Adrenal gland (tissue), 9 donors: ENCODE measurements at regions not wholly inside any gene's neighbourhood (a gene's known extent, or its start where the extent isn't known, plus 50 kb on each side); places are given as distances from the start of the nearest gene placed in this dataset.

Experiments used
- DNase-seq, 7 donors: peaks; one replicate each; pipeline ENCODE4 v3.0.0-alpha.2; 2019 to 2020
- H3K27ac ChIP-seq, 5 donors: fragments of 200-600 bp; sonication (generic) in 4 of 5; 1 replicate in 3 of 5; 2 replicates in 2 of 5; pipeline versions ENCODE4 v1.5.1 to v1.8.0; 2016 to 2020; ENCODE audit warnings: mild to moderate bottlenecking in 1 of 5
- H3K27me3 ChIP-seq: fragments of 200-600 bp; 2 replicates; pipeline ENCODE4 v1.8.0; 2021
- H3K36me3 ChIP-seq, 2 donors: fragments of 200-600 bp; replicated peaks in 1 of 2; 1 replicate in 1 of 2; 2 replicates in 1 of 2; pipeline versions ENCODE4 v1.5.1 to v1.8.0; 2018 to 2022
- H3K4me1 ChIP-seq, 2 donors: fragments of 200-600 bp; replicated peaks in 1 of 2; 1 replicate in 1 of 2; 2 replicates in 1 of 2; pipeline versions ENCODE4 v1.5.1 to v1.8.0; 2018 to 2021
- H3K4me3 ChIP-seq, 4 donors: fragments of 200-600 bp; sonication (generic) in 3 of 4; one replicate each; pipeline ENCODE4 v1.5.1; 2016 to 2018
- H3K9me3 ChIP-seq, 3 donors: fragments of 200-600 bp; sonication (generic) in 1 of 3; replicated peaks in 1 of 3; 1 replicate in 2 of 3; 2 replicates in 1 of 3; pipeline versions ENCODE4 v1.5.1 to v1.8.0; 2016 to 2021
- POLR2A ChIP-seq, 2 donors: fragments of 450-650 bp; IDR thresholded peaks; one replicate each; pipeline ENCODE4 v1.6.1; 2017; ENCODE audit warnings: antibody characterized with exemption in 2 of 2, mild to moderate bottlenecking in 2 of 2, moderate library complexity in 1 of 2
- WGBS, 4 donors: extraction: QIAGEN DNeasy Blood & Tissue Kit in 2 of 4; methylation state at CpG; one replicate each; pipeline versions ENCODE4 v1.1.5 to v1.1.7; 2013 to 2017; 5-methylcytosine and 5-hydroxymethylcytosine counted together
- intact Hi-C, 2 donors: fragments of 100-400 bp; cut with DNase I; formaldehyde crosslinking; loops; one replicate each; pipeline versions ENCODE4 v1.14.1 to v1.15.0; 2022 to 2023
- TF ChIP-seq, protein P1 (sequence below), 6 experiments: fragments of 450-650 bp in 4 of 6; fragments of 200-600 bp in 2 of 6; sonication (generic) in 1 of 6; IDR thresholded peaks; 1 replicate in 5 of 6; 2 replicates in 1 of 6; pipeline versions ENCODE4 v1.5.1 to v1.8.0; 2016 to 2021; ENCODE audit warnings: antibody characterized with exemption in 6 of 6, mild to moderate bottlenecking in 2 of 6, moderate library complexity in 1 of 6
- donor health status: healthy with polysubstance abuse.
- donor health status: Bipolar disorder and iron deficiency.
- donor health status: DM: yes; HTN: yes; CAD: no.
- donor health status: DM: no; HTN: no; CAD: no.
- donor health status: DM: no; HTN: no; CAD: no.

- Histone ChIP-seq H3K36me3 (no peaks in the 10 kb centered on the region), H3K4me3 (no peak overlapping the region), H3K4me1 (no peaks in the 10 kb centered on the region), H3K27ac (no peak overlapping the region), H3K9me3 (no peaks in the 10 kb centered on the region), H3K27me3 (peaks cover 4% of the 10 kb centered on the region)
- TF ChIP-seq POLR2A (IDR thresholded peaks at IDR 0.05): no peak
- TF ChIP-seq, protein P1, sequence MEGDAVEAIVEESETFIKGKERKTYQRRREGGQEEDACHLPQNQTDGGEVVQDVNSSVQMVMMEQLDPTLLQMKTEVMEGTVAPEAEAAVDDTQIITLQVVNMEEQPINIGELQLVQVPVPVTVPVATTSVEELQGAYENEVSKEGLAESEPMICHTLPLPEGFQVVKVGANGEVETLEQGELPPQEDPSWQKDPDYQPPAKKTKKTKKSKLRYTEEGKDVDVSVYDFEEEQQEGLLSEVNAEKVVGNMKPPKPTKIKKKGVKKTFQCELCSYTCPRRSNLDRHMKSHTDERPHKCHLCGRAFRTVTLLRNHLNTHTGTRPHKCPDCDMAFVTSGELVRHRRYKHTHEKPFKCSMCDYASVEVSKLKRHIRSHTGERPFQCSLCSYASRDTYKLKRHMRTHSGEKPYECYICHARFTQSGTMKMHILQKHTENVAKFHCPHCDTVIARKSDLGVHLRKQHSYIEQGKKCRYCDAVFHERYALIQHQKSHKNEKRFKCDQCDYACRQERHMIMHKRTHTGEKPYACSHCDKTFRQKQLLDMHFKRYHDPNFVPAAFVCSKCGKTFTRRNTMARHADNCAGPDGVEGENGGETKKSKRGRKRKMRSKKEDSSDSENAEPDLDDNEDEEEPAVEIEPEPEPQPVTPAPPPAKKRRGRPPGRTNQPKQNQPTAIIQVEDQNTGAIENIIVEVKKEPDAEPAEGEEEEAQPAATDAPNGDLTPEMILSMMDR (IDR thresholded peaks at IDR 0.05): no peak
- WGBS, 4 donors: 87 to 97% (median 92%) methylated on average over 2 of the region's 2 CpGs
- no peak for DNase-seq
- intact Hi-C loops: no loop called here
These were observed 83.5 kb upstream of the VANGL1 start for GRCh38 chr1:115558275-115558674.

- H3K27ac ChIP-seq: no peak overlapping the region
- TF ChIP-seq POLR2A (IDR thresholded peaks at IDR 0.05): no peak
- TF ChIP-seq, protein P1 (IDR thresholded peaks at IDR 0.05): no peak
- 81 to 100% (median 86%) methylated on average over 1 of the region's 1 CpG for WGBS, 4 donors
- no peaks in the 10 kb centered on the region for H3K9me3 ChIP-seq
- peaks cover 1% of the 10 kb centered on the region for H3K27me3 ChIP-seq
- no peak for DNase-seq
- H3K36me3 ChIP-seq: no peaks in the 10 kb centered on the region
- no peak overlapping the region for H3K4me3 ChIP-seq
- intact Hi-C loops: no loop called here
- H3K4me1 ChIP-seq: no peaks in the 10 kb centered on the region
These were observed 84.1 kb upstream of the VANGL1 start for GRCh38 chr1:115557715-115558114.

- intact Hi-C loops: no loop called here
- Histone ChIP-seq H3K27me3 (no peaks in the 10 kb centered on the region), H3K4me1 (no peaks in the 10 kb centered on the region), H3K36me3 (no peaks in the 10 kb centered on the region), H3K4me3 (no peak overlapping the region), H3K27ac (no peak overlapping the region), H3K9me3 (no peaks in the 10 kb centered on the region)
- WGBS, 4 donors: 85 to 92% (median 91%) methylated on average over 1 of the region's 1 CpG
- no peak for TF ChIP-seq POLR2A (IDR thresholded peaks at IDR 0.05)
- TF ChIP-seq, protein P1 (IDR thresholded peaks at IDR 0.05): no peak
- DNase-seq: no peak
These were observed 85.5 kb upstream of the VANGL1 start for GRCh38 chr1:115556236-115556635.

GRCh38 chr1:115555446-115555845, 86.3 kb upstream of the VANGL1 start:
- intact Hi-C loops: no loop called here
- TF ChIP-seq POLR2A (IDR thresholded peaks at IDR 0.05): no peak
- TF ChIP-seq, protein P1 (IDR thresholded peaks at IDR 0.05): no peak
- H3K36me3 ChIP-seq: no peaks in the 10 kb centered on the region
- H3K4me3 ChIP-seq: no peak overlapping the region
- DNase-seq: no peak
- no peak overlapping the region for H3K27ac ChIP-seq
- H3K9me3 ChIP-seq: no peaks in the 10 kb centered on the region
- H3K4me1 ChIP-seq: no peaks in the 10 kb centered on the region
- WGBS, 4 donors: 22 to 41% (median 31%) methylated on average over 2 of the region's 2 CpGs
- H3K27me3 ChIP-seq: no peaks in the 10 kb centered on the region
